Thyroid gland (tissue), 4 donors: ENCODE measurements at regions not wholly inside any gene's neighbourhood (a gene's known extent, or its start where the extent isn't known, plus 50 kb on each side); places are given as distances from the start of the nearest gene placed in this dataset.

Experiments used
- DNase-seq, 2 donors: peaks; one replicate each; pipeline ENCODE4 v3.0.0-alpha.2; 2019
- H3K27ac ChIP-seq, 3 donors: fragments of 200-600 bp; sonication (generic); 1 replicate in 2 of 3; 2 replicates in 1 of 3; pipeline ENCODE4 v1.5.1; 2016 to 2019; ENCODE audit warnings: mild to moderate bottlenecking in 1 of 3, moderate library complexity in 1 of 3
- H3K27me3 ChIP-seq: fragments of 200-600 bp; sonication (generic); one replicate; pipeline ENCODE4 v1.5.1; 2019
- H3K36me3 ChIP-seq, 2 donors: fragments of 200-600 bp; sonication (generic); one replicate each; pipeline ENCODE4 v1.5.1; 2016 to 2019
- H3K4me1 ChIP-seq, 2 donors: fragments of 200-600 bp; sonication (generic); one replicate each; pipeline ENCODE4 v1.5.1; 2017 to 2019
- H3K4me3 ChIP-seq, 3 donors: fragments of 200-600 bp; sonication (generic); replicated peaks in 1 of 3; 1 replicate in 2 of 3; 2 replicates in 1 of 3; pipeline ENCODE4 v1.5.1; 2016; ENCODE audit warnings: mild to moderate bottlenecking in 1 of 3
- H3K9me3 ChIP-seq: fragments of 200-600 bp; sonication (generic); one replicate; pipeline ENCODE4 v1.5.1; 2017
- CTCF ChIP-seq, 6 experiments: fragments of 200-600 bp in 3 of 6; fragments of 450-650 bp in 3 of 6; sonication (generic) in 3 of 6; IDR thresholded peaks; one replicate each; pipeline ENCODE4 v1.5.1; 2016 to 2019; ENCODE audit warnings: antibody characterized with exemption in 6 of 6, mild to moderate bottlenecking in 2 of 6, inconsistent platforms in 1 of 6, moderate library complexity in 1 of 6
- POLR2A ChIP-seq, 2 donors: fragments of 450-650 bp; IDR thresholded peaks; one replicate each; pipeline ENCODE4 v1.6.1; 2017; ENCODE audit warnings: antibody characterized with exemption in 2 of 2, mild to moderate bottlenecking in 2 of 2, moderate library complexity in 1 of 2
- WGBS, 2 donors: methylation state at CpG; one replicate each; pipeline ENCODE4 v1.1.5; 2017; 5-methylcytosine and 5-hydroxymethylcytosine counted together
- intact Hi-C: fragments of 100-400 bp; cut with DNase I; formaldehyde crosslinking; loops from one replicate; pipeline ENCODE4 v1.15.1; 2023

GRCh38 chr1:177592624-177593023, 377.2 kb downstream of the SEC16B start:
- no peaks in the 10 kb centered on the region for H3K27me3 ChIP-seq
- intact Hi-C loops: no loop called here
- TF ChIP-seq POLR2A (IDR thresholded peaks at IDR 0.05) (no peak), CTCF (IDR thresholded peaks at IDR 0.05) (no peak)
- H3K27ac ChIP-seq: no peak overlapping the region
- no peaks in the 10 kb centered on the region for H3K9me3 ChIP-seq
- no peak for DNase-seq
- 66 to 69% methylated on average over 4 of the region's 4 CpGs for WGBS, 2 donors
- no peaks in the 10 kb centered on the region for H3K4me1 ChIP-seq
- no peak overlapping the region for H3K4me3 ChIP-seq
- H3K36me3 ChIP-seq: no peaks in the 10 kb centered on the region

GRCh38 chr1:177591155-177591554, 378.7 kb downstream of the SEC16B start:
- H3K27me3 ChIP-seq: no peaks in the 10 kb centered on the region
- 75 to 86% methylated on average over 11 of the region's 11 CpGs for WGBS, 2 donors
- peaks cover 0 to 4% of the 10 kb centered on the region in 2 donors for H3K4me1 ChIP-seq
- H3K27ac ChIP-seq: no peak overlapping the region
- no peak for DNase-seq
- intact Hi-C loops: no loop called here
- H3K36me3 ChIP-seq: no peaks in the 10 kb centered on the region
- H3K9me3 ChIP-seq: no peaks in the 10 kb centered on the region
- no peak overlapping the region for H3K4me3 ChIP-seq
- TF ChIP-seq CTCF (IDR thresholded peaks at IDR 0.05) (no peak), POLR2A (IDR thresholded peaks at IDR 0.05) (no peak)

- Histone ChIP-seq H3K27ac (no peak overlapping the region), H3K4me3 (no peak overlapping the region), H3K27me3 (no peaks in the 10 kb centered on the region), H3K9me3 (no peaks in the 10 kb centered on the region), H3K4me1 (peaks cover 0 to 15% of the 10 kb centered on the region in 2 donors), H3K36me3 (no peaks in the 10 kb centered on the region)
- DNase-seq: no peak
- TF ChIP-seq POLR2A (IDR thresholded peaks at IDR 0.05) (no peak), CTCF (IDR thresholded peaks at IDR 0.05) (no peak)
- intact Hi-C loops: no loop called here
- 46 to 51% methylated on average over 3 of the region's 3 CpGs for WGBS, 2 donors
Observed at GRCh38 chr1:177589166-177589565, 380.7 kb downstream of the SEC16B start.

- Histone ChIP-seq H3K9me3 (no peaks in the 10 kb centered on the region), H3K27ac (no peak overlapping the region), H3K36me3 (no peaks in the 10 kb centered on the region), H3K27me3 (no peaks in the 10 kb centered on the region), H3K4me3 (no peak overlapping the region), H3K4me1 (peaks cover 0 to 15% of the 10 kb centered on the region in 2 donors)
- no peak for DNase-seq
- intact Hi-C loops: no loop called here
- TF ChIP-seq POLR2A (IDR thresholded peaks at IDR 0.05) (no peak), CTCF (IDR thresholded peaks at IDR 0.05) (no peak)
- 53 to 59% methylated on average over 1 of the region's 1 CpG for WGBS, 2 donors
Observed at GRCh38 chr1:177586429-177586828, 383.4 kb downstream of the SEC16B start.

GRCh38 chr1:177585302-177586220, 384.3 kb downstream of the SEC16B start:
- peaks cover 0 to 15% of the 10 kb centered on the region in 2 donors for H3K4me1 ChIP-seq
- no peaks in the 10 kb centered on the region for H3K27me3 ChIP-seq
- no peak overlapping the region for H3K4me3 ChIP-seq
- no peak overlapping the region for H3K27ac ChIP-seq
- WGBS, 2 donors: 38 to 39% methylated on average over 3 of the region's 3 CpGs
- no peaks in the 10 kb centered on the region for H3K36me3 ChIP-seq
- TF ChIP-seq CTCF (IDR thresholded peaks at IDR 0.05): no peak
- no peak for TF ChIP-seq POLR2A (IDR thresholded peaks at IDR 0.05)
- peak in 1 of 2 donors; percentile 14 for DNase-seq
- no peaks in the 10 kb centered on the region for H3K9me3 ChIP-seq
- intact Hi-C loops: no loop called here
